ENCODE measurements at regions not wholly inside any gene's neighbourhood (a gene's known extent, or its start where the extent isn't known, plus 50 kb on each side); places are given as distances from the start of the nearest gene placed in this dataset.

GRCh38 chr20:60970601-60971000 lies 281.5 kb upstream of the CDH4 start:
- no peak for TF ChIP-seq CTCF (IDR thresholded peaks at IDR 0.05)
- Mint-ChIP-seq H3K27ac (ENCODE audit: unreplicated experiment) (no peak overlapping the region), H3K36me3 (ENCODE audit: low read depth) (no peaks in the 10 kb centered on the region), H3K4me1 (ENCODE audit: low read depth) (no peaks in the 10 kb centered on the region), H3K27me3 (ENCODE audit: low read depth) (no peaks in the 10 kb centered on the region), H3K9me3 (ENCODE audit: low read depth) (peaks cover 4% of the 10 kb centered on the region), H3K4me3 (ENCODE audit: unreplicated experiment) (no peak overlapping the region)
- DNase-seq (ENCODE audit: low spot score): no peak

GRCh38 chr20:60974022-60974421 lies 278.0 kb upstream of the CDH4 start:
- Mint-ChIP-seq H3K27ac (ENCODE audit: unreplicated experiment) (no peak overlapping the region), H3K4me1 (ENCODE audit: low read depth) (no peaks in the 10 kb centered on the region), H3K27me3 (ENCODE audit: low read depth) (no peaks in the 10 kb centered on the region), H3K4me3 (ENCODE audit: unreplicated experiment) (no peak overlapping the region), H3K9me3 (ENCODE audit: low read depth) (no peaks in the 10 kb centered on the region), H3K36me3 (ENCODE audit: low read depth) (no peaks in the 10 kb centered on the region)
- TF ChIP-seq CTCF (IDR thresholded peaks at IDR 0.05): no peak
- no peak for DNase-seq (ENCODE audit: low spot score)

- Mint-ChIP-seq H3K27me3 (ENCODE audit: low read depth) (no peaks in the 10 kb centered on the region), H3K4me1 (ENCODE audit: low read depth) (no peaks in the 10 kb centered on the region), H3K36me3 (ENCODE audit: low read depth) (no peaks in the 10 kb centered on the region), H3K4me3 (ENCODE audit: unreplicated experiment) (no peak overlapping the region), H3K9me3 (ENCODE audit: low read depth) (peaks cover under 1% of the 10 kb centered on the region), H3K27ac (ENCODE audit: unreplicated experiment) (no peak overlapping the region)
- no peak for DNase-seq (ENCODE audit: low spot score)
- no peak for TF ChIP-seq CTCF (IDR thresholded peaks at IDR 0.05)
These were observed 277.6 kb upstream of the CDH4 start for GRCh38 chr20:60974441-60974945.

GRCh38 chr20:60976139-60976538 lies 275.9 kb upstream of the CDH4 start:
- no peak overlapping the region for H3K27ac Mint-ChIP-seq (ENCODE audit: unreplicated experiment)
- H3K9me3 Mint-ChIP-seq (ENCODE audit: low read depth): peaks cover 14% of the 10 kb centered on the region
- no peaks in the 10 kb centered on the region for H3K4me1 Mint-ChIP-seq (ENCODE audit: low read depth)
- H3K27me3 Mint-ChIP-seq (ENCODE audit: low read depth): no peaks in the 10 kb centered on the region
- DNase-seq (ENCODE audit: low spot score): peak; percentile 74
- H3K4me3 Mint-ChIP-seq (ENCODE audit: unreplicated experiment): no peak overlapping the region
- H3K36me3 Mint-ChIP-seq (ENCODE audit: low read depth): no peaks in the 10 kb centered on the region
- no peak for TF ChIP-seq CTCF (IDR thresholded peaks at IDR 0.05)

- no peaks in the 10 kb centered on the region for H3K27me3 Mint-ChIP-seq (ENCODE audit: low read depth)
- H3K9me3 Mint-ChIP-seq (ENCODE audit: low read depth): peaks cover 14% of the 10 kb centered on the region
- no peak overlapping the region for H3K27ac Mint-ChIP-seq (ENCODE audit: unreplicated experiment)
- H3K36me3 Mint-ChIP-seq (ENCODE audit: low read depth): no peaks in the 10 kb centered on the region
- H3K4me1 Mint-ChIP-seq (ENCODE audit: low read depth): no peaks in the 10 kb centered on the region
- no peak overlapping the region for H3K4me3 Mint-ChIP-seq (ENCODE audit: unreplicated experiment)
- no peak for DNase-seq (ENCODE audit: low spot score)
- no peak for TF ChIP-seq CTCF (IDR thresholded peaks at IDR 0.05)
These were observed 275.1 kb upstream of the CDH4 start for GRCh38 chr20:60976913-60977312.
